ENCODE measurements at regions not wholly inside any gene's neighbourhood (a gene's known extent, or its start where the extent isn't known, plus 50 kb on each side); places are given as distances from the start of the nearest gene placed in this dataset.
"Not testable (repeated sequence)": the region's sequence is repeated elsewhere in the genome, so short reads cannot be mapped to it uniquely, and the experiment has no call there.

DNA sequence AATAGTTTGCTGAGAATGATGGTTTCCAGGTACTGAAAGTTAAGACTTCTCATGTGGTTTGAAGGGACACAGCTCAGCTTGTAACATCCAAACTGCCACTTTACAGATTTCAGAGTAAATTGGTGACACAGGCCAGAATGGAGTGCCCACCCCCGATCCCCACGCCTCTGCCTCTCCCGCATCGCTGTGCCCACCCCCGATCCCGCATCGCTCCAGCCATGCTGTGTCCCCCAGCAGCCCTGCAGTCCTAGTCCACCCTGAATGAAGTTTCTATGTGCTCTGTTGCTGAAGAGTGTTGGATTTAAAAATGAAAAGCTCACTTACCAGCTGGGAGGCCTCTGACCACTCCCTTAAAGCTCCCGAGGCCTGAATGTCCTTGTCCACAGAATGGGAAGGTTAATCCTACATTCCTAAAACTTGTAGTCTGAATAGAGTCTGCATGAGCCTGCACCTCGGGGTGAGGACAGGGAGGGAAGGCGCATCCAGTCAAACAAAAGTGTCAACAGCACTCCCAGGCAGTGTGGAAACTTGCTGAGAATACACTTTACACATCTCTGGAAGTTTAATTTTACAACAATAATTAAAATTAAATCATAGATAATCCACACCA is 176.4 kb upstream of the ID2 start:
- TF ChIP-seq, protein P1, sequence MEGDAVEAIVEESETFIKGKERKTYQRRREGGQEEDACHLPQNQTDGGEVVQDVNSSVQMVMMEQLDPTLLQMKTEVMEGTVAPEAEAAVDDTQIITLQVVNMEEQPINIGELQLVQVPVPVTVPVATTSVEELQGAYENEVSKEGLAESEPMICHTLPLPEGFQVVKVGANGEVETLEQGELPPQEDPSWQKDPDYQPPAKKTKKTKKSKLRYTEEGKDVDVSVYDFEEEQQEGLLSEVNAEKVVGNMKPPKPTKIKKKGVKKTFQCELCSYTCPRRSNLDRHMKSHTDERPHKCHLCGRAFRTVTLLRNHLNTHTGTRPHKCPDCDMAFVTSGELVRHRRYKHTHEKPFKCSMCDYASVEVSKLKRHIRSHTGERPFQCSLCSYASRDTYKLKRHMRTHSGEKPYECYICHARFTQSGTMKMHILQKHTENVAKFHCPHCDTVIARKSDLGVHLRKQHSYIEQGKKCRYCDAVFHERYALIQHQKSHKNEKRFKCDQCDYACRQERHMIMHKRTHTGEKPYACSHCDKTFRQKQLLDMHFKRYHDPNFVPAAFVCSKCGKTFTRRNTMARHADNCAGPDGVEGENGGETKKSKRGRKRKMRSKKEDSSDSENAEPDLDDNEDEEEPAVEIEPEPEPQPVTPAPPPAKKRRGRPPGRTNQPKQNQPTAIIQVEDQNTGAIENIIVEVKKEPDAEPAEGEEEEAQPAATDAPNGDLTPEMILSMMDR (IDR thresholded peaks at IDR 0.05; ENCODE audit: insufficient read depth, low read length, poor library complexity, severe bottlenecking) = no peak
- no peaks in the 10 kb centered on the region for H3K36me3 ChIP-seq (ENCODE audit: control insufficient read depth, insufficient read depth, low read length)
- no peaks in the 10 kb centered on the region for H3K27me3 ChIP-seq (replicated peaks; ENCODE audit: control insufficient read depth, insufficient read depth, low read length)
- no peak overlapping the region for H3K4me3 ChIP-seq (replicated peaks; ENCODE audit: low read depth, low read length)
- DNase-seq (ENCODE audit: extremely low read depth, insufficient read length) = no peak

DNA sequence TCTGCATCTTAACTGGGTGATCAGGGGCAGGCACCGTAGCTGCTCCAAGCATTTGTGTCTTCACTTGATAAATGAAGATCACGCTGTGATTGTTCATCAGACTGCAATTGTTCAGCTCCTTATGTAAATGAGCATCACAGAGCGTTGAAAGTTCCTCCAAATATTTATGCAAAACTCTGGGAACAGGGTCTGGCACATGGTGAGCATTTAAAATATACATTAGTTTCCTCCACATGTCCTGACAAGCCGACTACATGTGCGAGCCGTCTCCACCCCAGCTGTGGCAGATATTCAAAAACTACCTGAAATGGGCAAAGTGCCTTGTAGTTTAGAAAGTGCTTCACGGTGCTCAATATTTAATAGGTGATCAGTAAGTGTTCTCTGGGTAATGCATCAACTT is 175.1 kb upstream of the ID2 start:
- H3K27me3 ChIP-seq (replicated peaks; ENCODE audit: control insufficient read depth, insufficient read depth, low read length) = no peaks in the 10 kb centered on the region
- no peak for DNase-seq (ENCODE audit: extremely low read depth, insufficient read length)
- TF ChIP-seq, protein P1 (IDR thresholded peaks at IDR 0.05; ENCODE audit: insufficient read depth, low read length, poor library complexity, severe bottlenecking) = no peak
- H3K36me3 ChIP-seq (ENCODE audit: control insufficient read depth, insufficient read depth, low read length) = no peaks in the 10 kb centered on the region
- no peak overlapping the region for H3K4me3 ChIP-seq (replicated peaks; ENCODE audit: low read depth, low read length)

DNA sequence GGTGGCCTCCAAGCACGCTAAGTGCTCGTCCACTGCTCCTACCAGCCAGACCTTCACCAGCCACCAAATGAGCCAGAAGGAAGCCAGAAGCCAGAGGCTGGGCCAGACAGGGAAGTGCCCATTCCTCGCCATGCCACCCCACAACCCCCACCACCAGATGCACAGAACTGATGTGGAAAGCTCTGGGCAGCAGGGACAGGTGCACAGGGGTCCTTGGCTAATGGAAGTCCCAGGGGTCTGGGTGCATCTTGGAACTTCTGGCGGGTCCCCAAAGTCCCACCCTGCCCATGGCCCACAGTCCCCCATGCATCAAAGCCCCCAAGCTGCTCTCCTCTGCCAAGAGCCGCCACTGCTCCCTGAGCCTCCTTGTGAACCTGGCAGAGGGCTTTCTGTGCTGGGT is 173.1 kb upstream of the ID2 start:
- no peak for DNase-seq (ENCODE audit: extremely low read depth, insufficient read length)
- Histone ChIP-seq H3K4me3 (replicated peaks; ENCODE audit: low read depth, low read length) (no peak overlapping the region), H3K27me3 (replicated peaks; ENCODE audit: control insufficient read depth, insufficient read depth, low read length) (no peaks in the 10 kb centered on the region), H3K36me3 (ENCODE audit: control insufficient read depth, insufficient read depth, low read length) (no peaks in the 10 kb centered on the region)
- TF ChIP-seq, protein P1 (IDR thresholded peaks at IDR 0.05; ENCODE audit: insufficient read depth, low read length, poor library complexity, severe bottlenecking) = no peak

GRCh38 chr2:8509621-8510020 is 172.2 kb upstream of the ID2 start:
- H3K36me3 ChIP-seq (ENCODE audit: control insufficient read depth, insufficient read depth, low read length) = no peaks in the 10 kb centered on the region
- no peak for DNase-seq (ENCODE audit: extremely low read depth, insufficient read length)
- H3K27me3 ChIP-seq (replicated peaks; ENCODE audit: control insufficient read depth, insufficient read depth, low read length) = no peaks in the 10 kb centered on the region
- TF ChIP-seq, protein P1 (IDR thresholded peaks at IDR 0.05; ENCODE audit: insufficient read depth, low read length, poor library complexity, severe bottlenecking) = no peak
- H3K4me3 ChIP-seq (replicated peaks; ENCODE audit: low read depth, low read length) = no peak overlapping the region

DNA sequence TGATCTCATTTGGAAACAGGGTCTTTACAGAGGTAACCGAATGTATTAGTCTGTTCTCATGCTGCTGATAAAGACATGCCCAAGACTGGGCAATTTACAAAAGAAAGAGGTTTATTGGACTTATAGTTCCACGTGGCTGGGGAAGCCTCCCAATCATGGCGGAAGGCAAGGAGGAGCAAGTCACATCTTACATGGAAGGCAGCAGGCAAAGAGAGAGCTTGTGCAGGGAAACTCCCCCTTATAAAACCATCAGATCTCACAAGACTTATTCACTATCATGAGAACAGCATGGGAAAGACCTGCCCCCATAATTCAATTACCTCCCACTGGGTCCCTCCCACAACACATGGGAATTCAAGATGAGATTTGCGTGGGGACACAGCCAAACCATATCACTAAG is 171.8 kb upstream of the ID2 start:
- not testable (repeated sequence) for DNase-seq (ENCODE audit: extremely low read depth, insufficient read length); H3K27me3 ChIP-seq (replicated peaks; ENCODE audit: control insufficient read depth, insufficient read depth, low read length); H3K4me3 ChIP-seq (replicated peaks; ENCODE audit: low read depth, low read length); H3K36me3 ChIP-seq (ENCODE audit: control insufficient read depth, insufficient read depth, low read length)

- Histone ChIP-seq H3K36me3 (ENCODE audit: control insufficient read depth, insufficient read depth, low read length) (no peaks in the 10 kb centered on the region), H3K4me3 (replicated peaks; ENCODE audit: low read depth, low read length) (no peak overlapping the region)
- TF ChIP-seq, protein P1 (IDR thresholded peaks at IDR 0.05; ENCODE audit: insufficient read depth, low read length, poor library complexity, severe bottlenecking) = no peak
Measured at GRCh38 chr2:8510519-8510918, 171.3 kb upstream of the ID2 start.

More at GRCh38 chr2:8510519-8510918, 171.3 kb upstream of the ID2 start:
- DNase-seq (ENCODE audit: extremely low read depth, insufficient read length) = no peak
- no peaks in the 10 kb centered on the region for H3K27me3 ChIP-seq (replicated peaks; ENCODE audit: control insufficient read depth, insufficient read depth, low read length)
